Endothelial cell of umbilical vein (primary cell): ENCODE measurements at regions not wholly inside any gene's neighbourhood (a gene's known extent, or its start where the extent isn't known, plus 50 kb on each side); places are given as distances from the start of the nearest gene placed in this dataset.

Experiments used
- EZH2 ChIP-seq: IDR thresholded peaks from 2 replicates; pipeline ENCODE4 v1.6.1; 2012; ENCODE audit warnings: borderline replicate concordance, low read depth, mild to moderate bottlenecking, moderate library complexity, low read length, inconsistent platforms; ENCODE audit not compliant: severe bottlenecking
- JUN ChIP-seq: IDR thresholded peaks from 2 replicates; pipeline ENCODE4 v1.6.1; 2011; ENCODE audit warnings: borderline replicate concordance, low read depth; ENCODE audit not compliant: insufficient read length, insufficient read depth
- TF ChIP-seq, protein P1 (sequence below): IDR thresholded peaks from 2 replicates; pipeline ENCODE4 v1.6.1; 2011; ENCODE audit not compliant: insufficient read depth, insufficient read length
- TF ChIP-seq, protein P2 (sequence below), 2 donors: IDR thresholded peaks; 1 replicate in 1 of 2; 2 replicates in 1 of 2; pipeline ENCODE4 v1.5.1; 2011; ENCODE audit warnings: low read length in 2 of 2, mild to moderate bottlenecking in 2 of 2, moderate library complexity in 2 of 2, control low read depth in 1 of 2, inconsistent platforms in 1 of 2, low read depth in 1 of 2; ENCODE audit not compliant: insufficient read depth in 1 of 2; ENCODE audit errors: extremely low read depth in 1 of 2

DNA sequence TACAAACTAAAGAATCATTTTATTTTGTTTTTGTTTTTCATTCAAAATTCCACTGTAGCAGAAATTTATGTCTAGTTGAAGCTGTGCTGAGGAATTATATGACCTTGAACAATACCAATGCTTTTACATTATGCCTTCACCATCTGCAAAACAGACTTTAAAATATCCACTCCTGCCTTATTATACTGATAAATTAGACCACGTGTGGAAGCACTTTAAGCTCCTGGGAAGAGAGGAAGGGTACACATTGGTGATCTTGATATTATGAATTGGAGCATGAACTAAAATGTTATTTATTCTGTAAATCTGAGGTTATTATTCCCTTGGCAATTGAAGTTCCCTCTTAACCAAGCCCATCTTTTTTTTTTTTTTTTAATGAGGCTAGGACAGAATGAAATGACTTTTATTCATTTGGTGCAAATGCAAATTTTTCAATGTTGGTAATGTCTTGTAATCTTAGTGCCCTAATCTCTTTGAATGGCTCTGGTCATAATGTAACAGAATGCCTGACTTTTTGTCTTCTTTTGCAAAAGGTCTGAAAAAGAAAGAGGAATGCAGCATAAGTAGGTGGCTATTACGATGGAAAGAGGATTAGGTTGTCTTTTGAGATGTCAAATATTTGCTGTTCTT, 139.9 kb upstream of the COBL start:
- TF ChIP-seq, protein P1, sequence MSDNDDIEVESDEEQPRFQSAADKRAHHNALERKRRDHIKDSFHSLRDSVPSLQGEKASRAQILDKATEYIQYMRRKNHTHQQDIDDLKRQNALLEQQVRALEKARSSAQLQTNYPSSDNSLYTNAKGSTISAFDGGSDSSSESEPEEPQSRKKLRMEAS, result no peak
- TF ChIP-seq, protein P2, sequence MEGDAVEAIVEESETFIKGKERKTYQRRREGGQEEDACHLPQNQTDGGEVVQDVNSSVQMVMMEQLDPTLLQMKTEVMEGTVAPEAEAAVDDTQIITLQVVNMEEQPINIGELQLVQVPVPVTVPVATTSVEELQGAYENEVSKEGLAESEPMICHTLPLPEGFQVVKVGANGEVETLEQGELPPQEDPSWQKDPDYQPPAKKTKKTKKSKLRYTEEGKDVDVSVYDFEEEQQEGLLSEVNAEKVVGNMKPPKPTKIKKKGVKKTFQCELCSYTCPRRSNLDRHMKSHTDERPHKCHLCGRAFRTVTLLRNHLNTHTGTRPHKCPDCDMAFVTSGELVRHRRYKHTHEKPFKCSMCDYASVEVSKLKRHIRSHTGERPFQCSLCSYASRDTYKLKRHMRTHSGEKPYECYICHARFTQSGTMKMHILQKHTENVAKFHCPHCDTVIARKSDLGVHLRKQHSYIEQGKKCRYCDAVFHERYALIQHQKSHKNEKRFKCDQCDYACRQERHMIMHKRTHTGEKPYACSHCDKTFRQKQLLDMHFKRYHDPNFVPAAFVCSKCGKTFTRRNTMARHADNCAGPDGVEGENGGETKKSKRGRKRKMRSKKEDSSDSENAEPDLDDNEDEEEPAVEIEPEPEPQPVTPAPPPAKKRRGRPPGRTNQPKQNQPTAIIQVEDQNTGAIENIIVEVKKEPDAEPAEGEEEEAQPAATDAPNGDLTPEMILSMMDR (IDR thresholded peaks at IDR 0.05; ENCODE audit: extremely low read depth in 1 of 2, insufficient read depth in 1 of 2, low read depth in 1 of 2, low read length in 2 of 2), result no peak
- TF ChIP-seq JUN (no peak), EZH2 (no peak)
